Occipital lobe (tissue), 2 donors: ENCODE measurements at regions not wholly inside any gene's neighbourhood (a gene's known extent, or its start where the extent isn't known, plus 50 kb on each side); places are given as distances from the start of the nearest gene placed in this dataset. TPM values are rescaled to one million over a fixed set of nuclear protein-coding genes. Genes with fewer than 3 reads are reported as not detected.

ENCODE experiments used
- DNase-seq: peaks from one replicate; lab custom pipeline; 2025; lab: John Stamatoyannopoulos, UW
- small RNA-seq: library from RNA; depleted of rRNA; stranded (forward); fragments of <200 nt; gene quantifications from one replicate; pipeline ENCODE3, GENCODE V24; 2014

- DNase-seq, result no peak
Measured at GRCh38 chr10:35707642-35708425, 65.7 kb upstream of the FZD8 start.

GRCh38 chr10:35706959-35707358 is 64.9 kb upstream of the FZD8 start:
- DNase-seq, result no peak

- DNase-seq, result no peak
Measured at GRCh38 chr10:35705671-35706070, 63.6 kb upstream of the FZD8 start.

- no peak for DNase-seq
Measured at GRCh38 chr10:35705051-35705450, 63.0 kb upstream of the FZD8 start.

GRCh38 chr10:35704401-35704800 is 62.3 kb upstream of the FZD8 start:
- DNase-seq, result no peak

- no peak for DNase-seq
Measured at GRCh38 chr10:35700487-35700882, 58.4 kb upstream of the FZD8 start.

- no peak for DNase-seq
Measured at GRCh38 chr10:35699848-35700486, 57.9 kb upstream of the FZD8 start.

- DNase-seq, result no peak
Measured at GRCh38 chr10:35696392-35697287, 54.5 kb upstream of the FZD8 start.

GRCh38 chr10:35693800-35694199 is 51.7 kb upstream of the FZD8 start:
- no peak for DNase-seq

Small RNAs in the stretch of these regions (small RNA-seq; reads per million reads assigned to genes)
- not detected for gene RF00019
- not detected for gene RF00561
